HUES64 (cell line): ENCODE measurements at regions not wholly inside any gene's neighbourhood (a gene's known extent, or its start where the extent isn't known, plus 50 kb on each side); places are given as distances from the start of the nearest gene placed in this dataset.

Source experiments
- H3K27ac ChIP-seq: 2 replicates; pipeline ENCODE4 v1.7.0; 2013; ENCODE audit warnings: low read depth, low read length, inconsistent platforms
- H3K27me3 ChIP-seq: 2 replicates; pipeline ENCODE4 v1.6.1; 2013; ENCODE audit warnings: mild to moderate bottlenecking, low read length; ENCODE audit not compliant: insufficient read depth
- H3K36me3 ChIP-seq: 2 replicates; pipeline ENCODE4 v1.6.1; 2013; ENCODE audit warnings: mild to moderate bottlenecking, low read length; ENCODE audit not compliant: insufficient read depth
- H3K4me1 ChIP-seq: 2 replicates; pipeline ENCODE4 v1.6.1; 2013; ENCODE audit warnings: mild to moderate bottlenecking, low read length, moderate library complexity; ENCODE audit not compliant: insufficient read depth
- H3K4me3 ChIP-seq: 2 replicates; pipeline ENCODE4 v1.5.1; 2013; ENCODE audit warnings: mild to moderate bottlenecking, low read length, moderate library complexity
- H3K9ac ChIP-seq: 2 replicates; pipeline ENCODE4 v1.6.1; 2013; ENCODE audit warnings: mild to moderate bottlenecking, low read depth, low read length
- H3K9me3 ChIP-seq: 2 replicates; pipeline ENCODE4 v1.6.1; 2013; ENCODE audit warnings: low read depth, low read length; ENCODE audit not compliant: insufficient read depth
- WGBS: fragments of 150-250, 120-280 bp; methylation state at CpG from one replicate; pipeline ENCODE4 v1.1.7; 2013; ENCODE audit warnings: missing lambda C conversion rate; 5-methylcytosine and 5-hydroxymethylcytosine counted together

- no peaks in the 10 kb centered on the region for H3K9me3 ChIP-seq
- no peaks in the 10 kb centered on the region for H3K27me3 ChIP-seq
- H3K4me1 ChIP-seq = no peaks in the 10 kb centered on the region
- no peak overlapping the region for H3K27ac ChIP-seq
- no peak overlapping the region for H3K9ac ChIP-seq
- H3K36me3 ChIP-seq = no peaks in the 10 kb centered on the region
- H3K4me3 ChIP-seq = no peak overlapping the region
- WGBS = 96% methylated on average over 3 of the region's 3 CpGs
Observed at GRCh38 chr4:13938299-13938698, 310.8 kb upstream of the BOD1L1 start.

- WGBS = 92% methylated on average over 3 of the region's 3 CpGs
- H3K4me1 ChIP-seq = no peaks in the 10 kb centered on the region
- no peaks in the 10 kb centered on the region for H3K9me3 ChIP-seq
- H3K27me3 ChIP-seq = no peaks in the 10 kb centered on the region
- H3K36me3 ChIP-seq = no peaks in the 10 kb centered on the region
- no peak overlapping the region for H3K27ac ChIP-seq
- H3K4me3 ChIP-seq = no peak overlapping the region
- no peak overlapping the region for H3K9ac ChIP-seq
Observed at GRCh38 chr4:13940921-13941320, 313.4 kb upstream of the BOD1L1 start.

- H3K4me3 ChIP-seq = no peak overlapping the region
- 96% methylated on average over 3 of the region's 3 CpGs for WGBS
- H3K27me3 ChIP-seq = no peaks in the 10 kb centered on the region
- no peak overlapping the region for H3K9ac ChIP-seq
- no peaks in the 10 kb centered on the region for H3K9me3 ChIP-seq
- no peaks in the 10 kb centered on the region for H3K36me3 ChIP-seq
- no peaks in the 10 kb centered on the region for H3K4me1 ChIP-seq
- H3K27ac ChIP-seq = no peak overlapping the region
Observed at GRCh38 chr4:13942977-13943376, 315.5 kb upstream of the BOD1L1 start.

GRCh38 chr4:13944095-13944511 lies 316.6 kb upstream of the BOD1L1 start:
- Histone ChIP-seq H3K9me3 (no peaks in the 10 kb centered on the region), H3K9ac (no peak overlapping the region), H3K27ac (no peak overlapping the region), H3K4me1 (no peaks in the 10 kb centered on the region), H3K4me3 (no peak overlapping the region), H3K36me3 (no peaks in the 10 kb centered on the region), H3K27me3 (no peaks in the 10 kb centered on the region)
- WGBS = 94% methylated on average over 10 of the region's 10 CpGs

GRCh38 chr4:13947921-13948320 lies 320.4 kb upstream of the BOD1L1 start:
- no peak overlapping the region for H3K27ac ChIP-seq
- H3K36me3 ChIP-seq = no peaks in the 10 kb centered on the region
- H3K9me3 ChIP-seq = no peaks in the 10 kb centered on the region
- H3K4me1 ChIP-seq = 0 out of 2 replicates have a peak, but pooled peaks cover 3% of the 10 kb centered on the region
- no peak overlapping the region for H3K9ac ChIP-seq
- no peak overlapping the region for H3K4me3 ChIP-seq
- 89% methylated on average over 1 of the region's 1 CpG for WGBS
- no peaks in the 10 kb centered on the region for H3K27me3 ChIP-seq

GRCh38 chr4:13950491-13950890 lies 323.0 kb upstream of the BOD1L1 start:
- no peaks in the 10 kb centered on the region for H3K36me3 ChIP-seq
- WGBS = 94% methylated on average over 4 of the region's 4 CpGs
- H3K27ac ChIP-seq = no peak overlapping the region
- H3K9ac ChIP-seq = no peak overlapping the region
- no peaks in the 10 kb centered on the region for H3K9me3 ChIP-seq
- H3K4me3 ChIP-seq = no peak overlapping the region
- 0 out of 2 replicates have a peak, but pooled peaks cover 3% of the 10 kb centered on the region for H3K4me1 ChIP-seq
- H3K27me3 ChIP-seq = no peaks in the 10 kb centered on the region

GRCh38 chr4:13953083-13953482 lies 325.6 kb upstream of the BOD1L1 start:
- 0 out of 2 replicates have a peak, but pooled peaks cover 3% of the 10 kb centered on the region for H3K4me1 ChIP-seq
- H3K27ac ChIP-seq = no peak overlapping the region
- no peaks in the 10 kb centered on the region for H3K27me3 ChIP-seq
- H3K9me3 ChIP-seq = no peaks in the 10 kb centered on the region
- H3K36me3 ChIP-seq = no peaks in the 10 kb centered on the region
- no peak overlapping the region for H3K9ac ChIP-seq
- H3K4me3 ChIP-seq = no peak overlapping the region
- 91% methylated on average over 6 of the region's 6 CpGs for WGBS

- Histone ChIP-seq H3K27ac (no peak overlapping the region), H3K4me3 (no peak overlapping the region), H3K4me1 (0 out of 2 replicates have a peak, but pooled peaks cover 2% of the 10 kb centered on the region), H3K9ac (no peak overlapping the region), H3K27me3 (no peaks in the 10 kb centered on the region), H3K36me3 (no peaks in the 10 kb centered on the region), H3K9me3 (no peaks in the 10 kb centered on the region)
- WGBS = 96% methylated on average over 7 of the region's 7 CpGs
Observed at GRCh38 chr4:13955551-13955950, 328.0 kb upstream of the BOD1L1 start.

GRCh38 chr4:13956947-13957346 lies 329.4 kb upstream of the BOD1L1 start:
- Histone ChIP-seq H3K27me3 (no peaks in the 10 kb centered on the region), H3K4me3 (no peak overlapping the region), H3K9me3 (no peaks in the 10 kb centered on the region), H3K27ac (no peak overlapping the region), H3K9ac (no peak overlapping the region), H3K36me3 (no peaks in the 10 kb centered on the region), H3K4me1 (no peaks in the 10 kb centered on the region)
- whole genome bisulfite sequencing = 90% methylated on average over 2 of the region's 2 CpGs

- Histone ChIP-seq H3K27ac (no peak overlapping the region), H3K9me3 (no peaks in the 10 kb centered on the region), H3K36me3 (no peaks in the 10 kb centered on the region), H3K9ac (no peak overlapping the region), H3K4me1 (no peaks in the 10 kb centered on the region), H3K27me3 (no peaks in the 10 kb centered on the region), H3K4me3 (no peak overlapping the region)
- WGBS = 93% methylated on average over 4 of the region's 5 CpGs
Observed at GRCh38 chr4:13957871-13958270, 330.3 kb upstream of the BOD1L1 start.

GRCh38 chr4:13963601-13964000 lies 336.1 kb upstream of the BOD1L1 start:
- Histone ChIP-seq H3K4me3 (no peak overlapping the region), H3K9me3 (no peaks in the 10 kb centered on the region), H3K27ac (no peak overlapping the region), H3K27me3 (no peaks in the 10 kb centered on the region), H3K36me3 (no peaks in the 10 kb centered on the region), H3K4me1 (peaks cover 6% of the 10 kb centered on the region; the same call in 1 of the 2 replicates), H3K9ac (no peak overlapping the region)
- WGBS = 96% methylated on average over 2 of the region's 2 CpGs
